Hepatocyte (in vitro differentiated cells): ENCODE measurements at regions not wholly inside any gene's neighbourhood (a gene's known extent, or its start where the extent isn't known, plus 50 kb on each side); places are given as distances from the start of the nearest gene placed in this dataset.

Experiments
- CTCF ChIP-seq: fragments of 200-600 bp; sonication (generic); IDR thresholded peaks from 2 replicates; pipeline ENCODE4 v1.5.1; 2016; ENCODE audit warnings: antibody characterized with exemption, mild to moderate bottlenecking; ENCODE audit not compliant: poor library complexity
- EZH2phosphoT487 ChIP-seq: fragments of 200-600 bp; sonication (generic); IDR thresholded peaks from one replicate; pipeline ENCODE4 v1.6.1; 2018; ENCODE audit warnings: antibody characterized with exemption, mild to moderate bottlenecking, low read depth, moderate library complexity; ENCODE audit not compliant: unreplicated experiment, severe bottlenecking

- TF ChIP-seq CTCF (no peak), EZH2phosphoT487 (no peak)
These were observed 897.8 kb downstream of the LRFN5 start for GRCh38 chr14:42504433-42504832.
